Activated naive CD8-positive, alpha-beta T cell treated with anti-CD3 and anti-CD28 coated beads, Interleukin-2, amount 50 U/mL, for 16 hours (primary cell): ENCODE measurements at regions not wholly inside any gene's neighbourhood (a gene's known extent, or its start where the extent isn't known, plus 50 kb on each side); places are given as distances from the start of the nearest gene placed in this dataset.

ENCODE experiments used
- DNase-seq: peaks from one replicate; pipeline ENCODE4 v3.0.0-alpha.2; 2020; ENCODE audit warnings: low read depth, low spot score

- DNase-seq: no peak
Observed at GRCh38 chr22:27466778-27467438, 334.6 kb downstream of the MN1 start.

- no peak for DNase-seq
Observed at GRCh38 chr22:27467711-27468110, 333.8 kb downstream of the MN1 start.

GRCh38 chr22:27468712-27469111, 332.8 kb downstream of the MN1 start:
- DNase-seq: no peak

- no peak for DNase-seq
Observed at GRCh38 chr22:27470169-27470772, 331.3 kb downstream of the MN1 start.

GRCh38 chr22:27472975-27473374, 328.6 kb downstream of the MN1 start:
- DNase-seq: no peak

GRCh38 chr22:27473533-27473932, 328.0 kb downstream of the MN1 start:
- no peak for DNase-seq

GRCh38 chr22:27474112-27474571, 327.4 kb downstream of the MN1 start:
- no peak for DNase-seq

GRCh38 chr22:27474711-27475547, 326.6 kb downstream of the MN1 start:
- DNase-seq: no peak

- no peak for DNase-seq
Observed at GRCh38 chr22:27475548-27475897, 326.0 kb downstream of the MN1 start.

- DNase-seq: no peak
Observed at GRCh38 chr22:27476318-27476717, 325.2 kb downstream of the MN1 start.

GRCh38 chr22:27476729-27477128, 324.8 kb downstream of the MN1 start:
- no peak for DNase-seq

- DNase-seq: no peak
Observed at GRCh38 chr22:27477171-27477570, 324.4 kb downstream of the MN1 start.

GRCh38 chr22:27480487-27480886, 321.1 kb downstream of the MN1 start:
- DNase-seq: no peak

- no peak for DNase-seq
Observed at GRCh38 chr22:27482402-27482801, 319.2 kb downstream of the MN1 start.

GRCh38 chr22:27483095-27483785, 318.3 kb downstream of the MN1 start:
- DNase-seq: no peak

GRCh38 chr22:27485842-27486241, 315.7 kb downstream of the MN1 start:
- no peak for DNase-seq

- no peak for DNase-seq
Observed at GRCh38 chr22:27487600-27488452, 313.7 kb downstream of the MN1 start.

GRCh38 chr22:27488456-27489177, 312.9 kb downstream of the MN1 start:
- DNase-seq: no peak

- DNase-seq: no peak
Observed at GRCh38 chr22:27489178-27489675, 312.3 kb downstream of the MN1 start.

- no peak for DNase-seq
Observed at GRCh38 chr22:27490080-27490479, 311.5 kb downstream of the MN1 start.
